HepG2 (cell line): ENCODE measurements at regions not wholly inside any gene's neighbourhood (a gene's known extent, or its start where the extent isn't known, plus 50 kb on each side); places are given as distances from the start of the nearest gene placed in this dataset.

Experiments used
- CREB1 ChIP-seq, 2 experiments: fragments of 450-650 bp in 1 of 2; IDR thresholded peaks; 2 replicates each; pipeline ENCODE4 v1.6.1; 2016 to 2017; ENCODE audit warnings: control low read depth in 1 of 2, mild to moderate bottlenecking in 1 of 2, missing compliant biosample characterization in 1 of 2, missing genetic modification characterization in 1 of 2
- EHMT2 ChIP-seq: fragments of 200-600 bp; sonication (generic); IDR thresholded peaks from 2 replicates; pipeline ENCODE4 v1.7.0; 2017; ENCODE audit warnings: antibody characterized with exemption, low read depth, low read length, borderline replicate concordance
- KAT7 ChIP-seq: IDR thresholded peaks from 2 replicates; pipeline ENCODE4 v1.6.1; 2018; ENCODE audit warnings: borderline replicate concordance, missing compliant biosample characterization
- PAF1 ChIP-seq: IDR thresholded peaks from 2 replicates; pipeline ENCODE4 v1.6.1; 2016; ENCODE audit warnings: missing genetic modification reagents, missing compliant biosample characterization
- SKI ChIP-seq: fragments of 450-650 bp; IDR thresholded peaks from one replicate; pipeline ENCODE4 v1.6.1; 2018; ENCODE audit warnings: mild to moderate bottlenecking; ENCODE audit not compliant: partially characterized antibody
- SRF ChIP-seq: IDR thresholded peaks from 2 replicates; pipeline ENCODE4 v1.6.1; 2011; ENCODE audit warnings: mild to moderate bottlenecking, low read depth, low read length, moderate library complexity

- TF ChIP-seq PAF1 (CRISPR knock-in tag) (no peak), SRF (no peak), KAT7 (CRISPR knock-in tag) (no peak), SKI (no peak), EHMT2 (no peak), CREB1 (IDR thresholded peaks at IDR 0.05) (no peak), CREB1 (CRISPR knock-in tag; IDR thresholded peaks at IDR 0.05) (no peak)
These were observed 358.3 kb downstream of the ZNF521 start for GRCh38 chr18:24993628-24994027.
